Naive thymus-derived CD4-positive, alpha-beta T cell (primary cell): ENCODE measurements at regions not wholly inside any gene's neighbourhood (a gene's known extent, or its start where the extent isn't known, plus 50 kb on each side); places are given as distances from the start of the nearest gene placed in this dataset.

ENCODE experiments used
- ATAC-seq: fragments of 150-1000 bp; cut with Tn5 transposase; 2 replicates; pipeline ENCODE4 v1.10.0; 2021; ENCODE audit warnings: mild to moderate bottlenecking, moderate library complexity
- CTCF ChIA-PET: fragments of 350-600 bp; sonication (Branson Sonifier 250); formaldehyde crosslinking; loops from one replicate; lab custom pipeline; 2021; ENCODE audit warnings: antibody characterized with exemption; lab: Charles Lee
- POLR2A ChIA-PET: fragments of 350-600 bp; sonication (Branson Sonifier 250); formaldehyde crosslinking; loops from one replicate; lab custom pipeline; 2021; ENCODE audit warnings: antibody characterized with exemption, inconsistent platforms; lab: Charles Lee
- DNase-seq, 9 donors: peaks; one replicate each; pipeline versions ENCODE4 v3.0.0 to v3.0.0-alpha.2; 2020 to 2022; ENCODE audit warnings: mixed read lengths in 1 of 9
- H3K27ac ChIP-seq: one replicate; pipeline ENCODE4 v1.7.0; 2013; ENCODE audit warnings: mild to moderate bottlenecking, low read depth, low read length, moderate library complexity
- H3K27me3 ChIP-seq, 2 donors: one replicate each; pipeline ENCODE4 v1.7.0; 2013; ENCODE audit warnings: low read length in 2 of 2, mild to moderate bottlenecking in 2 of 2, moderate library complexity in 2 of 2; ENCODE audit not compliant: control insufficient read depth in 2 of 2, insufficient read depth in 2 of 2
- H3K36me3 ChIP-seq, 3 experiments: 1 replicate in 2 of 3; 2 replicates in 1 of 3; pipeline ENCODE4 v1.7.0; 2013; ENCODE audit warnings: low read length in 3 of 3, mild to moderate bottlenecking in 3 of 3, moderate library complexity in 1 of 3; ENCODE audit not compliant: insufficient read depth in 3 of 3, control insufficient read depth in 2 of 3
- H3K4me1 ChIP-seq, 2 donors: one replicate each; pipeline ENCODE4 v1.7.0; 2013; ENCODE audit warnings: low read length in 2 of 2, mild to moderate bottlenecking in 2 of 2, moderate library complexity in 1 of 2; ENCODE audit not compliant: control insufficient read depth in 2 of 2, insufficient read depth in 2 of 2
- H3K4me3 ChIP-seq: 2 replicates; pipeline ENCODE4 v1.7.0; 2013; ENCODE audit warnings: mild to moderate bottlenecking, low read length
- H3K9me3 ChIP-seq, 3 experiments: 1 replicate in 2 of 3; 2 replicates in 1 of 3; pipeline ENCODE4 v1.7.0; 2013; ENCODE audit warnings: low read length in 3 of 3; ENCODE audit not compliant: control insufficient read depth in 2 of 3
- H3K27ac Mint-ChIP-seq, 9 donors: one replicate each; pipeline ENCODE4 v1.8.0; 2020 to 2022; ENCODE audit warnings: mixed read lengths in 9 of 9, mild to moderate bottlenecking in 8 of 9, moderate library complexity in 5 of 9, inconsistent platforms in 2 of 9
- H3K27me3 Mint-ChIP-seq, 5 donors: one replicate each; pipeline ENCODE4 v1.8.0; 2021 to 2022; ENCODE audit warnings: mixed read lengths in 5 of 5, mild to moderate bottlenecking in 1 of 5
- H3K36me3 Mint-ChIP-seq, 5 donors: one replicate each; pipeline ENCODE4 v1.8.0; 2020 to 2022; ENCODE audit warnings: mixed read lengths in 5 of 5, mild to moderate bottlenecking in 3 of 5, inconsistent platforms in 1 of 5
- H3K4me1 Mint-ChIP-seq, 7 donors: one replicate each; pipeline ENCODE4 v1.8.0; 2020 to 2022; ENCODE audit warnings: mixed read lengths in 7 of 7, mild to moderate bottlenecking in 3 of 7, inconsistent platforms in 1 of 7
- H3K4me3 Mint-ChIP-seq, 10 donors: one replicate each; pipeline ENCODE4 v1.8.0; 2020 to 2022; ENCODE audit warnings: mild to moderate bottlenecking in 10 of 10, mixed read lengths in 10 of 10, moderate library complexity in 6 of 10, inconsistent platforms in 2 of 10
- H3K9me3 Mint-ChIP-seq, 11 donors: one replicate each; pipeline ENCODE4 v1.8.0; 2020 to 2022; ENCODE audit warnings: mixed read lengths in 11 of 11, mild to moderate bottlenecking in 4 of 11, inconsistent platforms in 1 of 11, moderate library complexity in 1 of 11
- intact Hi-C, 2 donors: fragments of 100-400 bp; cut with micrococcal nuclease; formaldehyde crosslinking; loops; one replicate each; pipeline ENCODE4 v1.15.1; 2023

- H3K9me3 ChIP-seq = no peaks in the 10 kb centered on the region
- H3K36me3 ChIP-seq = no peaks in the 10 kb centered on the region
- intact Hi-C loops = no loop called here
- no peaks in the 10 kb centered on the region for H3K36me3 Mint-ChIP-seq
- H3K27ac ChIP-seq = no peak overlapping the region
- no peaks in the 10 kb centered on the region for H3K4me1 Mint-ChIP-seq
- no peak overlapping the region for H3K27ac Mint-ChIP-seq
- H3K4me3 Mint-ChIP-seq = no peak overlapping the region
- ATAC-seq = no peak
- ChIA-PET CTCF (no interaction called here), POLR2A (no interaction called here)
- H3K27me3 ChIP-seq = no peaks in the 10 kb centered on the region
- peaks cover 0 to 8% (median 2%) of the 10 kb centered on the region in 11 donors for H3K9me3 Mint-ChIP-seq
- no peak overlapping the region for H3K4me3 ChIP-seq
- no peaks in the 10 kb centered on the region for H3K4me1 ChIP-seq
- DNase-seq = no peak
- H3K27me3 Mint-ChIP-seq = peaks cover 0 to 6% (median 0%) of the 10 kb centered on the region in 5 donors
Measured at GRCh38 chr5:119789406-119790117, 160.2 kb downstream of the FAM170A start.

DNA sequence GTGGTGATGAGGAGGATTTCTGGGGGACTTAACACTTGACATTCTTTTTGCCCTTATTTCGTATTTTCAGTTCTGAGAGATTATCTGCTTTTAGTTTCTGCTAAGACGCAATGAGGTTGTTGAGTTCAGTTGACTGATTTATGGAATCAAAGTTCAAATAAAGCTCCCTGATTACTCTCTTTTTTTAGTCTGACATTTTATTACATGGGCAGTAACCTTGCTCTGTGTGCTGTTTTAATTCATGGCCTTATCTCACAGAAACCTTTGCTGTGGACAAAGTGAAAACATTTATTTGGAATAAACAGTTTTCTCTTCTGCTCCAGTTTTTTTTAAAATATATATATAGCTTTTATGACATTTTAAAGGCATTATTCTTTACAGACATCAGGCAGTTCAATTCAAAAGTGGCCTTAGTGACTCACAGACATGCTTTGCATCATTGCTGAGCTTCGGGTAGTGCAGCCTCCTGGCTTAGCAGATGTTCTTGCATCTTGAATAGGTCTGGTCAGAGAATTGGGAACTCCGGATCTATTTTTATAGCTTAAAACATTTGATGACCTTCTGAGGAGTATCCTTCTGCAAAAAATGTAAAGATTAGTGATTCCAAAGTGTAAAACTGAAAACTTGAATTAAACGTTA, 162.9 kb downstream of the FAM170A start:
- ChIA-PET CTCF (interaction anchor here (0.6 kb wide), 1 partner anchor 312 kb away, joined by 5 read pairs; no protein-coding TSS in a partner anchor), POLR2A (no interaction called here)
- H3K9me3 ChIP-seq = no peaks in the 10 kb centered on the region
- H3K27ac ChIP-seq = no peak overlapping the region
- H3K4me3 ChIP-seq = no peak overlapping the region
- Mint-ChIP-seq H3K27ac (no peak overlapping the region), H3K9me3 (peaks cover 0 to 8% (median 3%) of the 10 kb centered on the region in 11 donors), H3K36me3 (no peaks in the 10 kb centered on the region), H3K27me3 (peaks cover 0 to 6% (median 0%) of the 10 kb centered on the region in 5 donors), H3K4me1 (no peaks in the 10 kb centered on the region), H3K4me3 (no peak overlapping the region)
- intact Hi-C loops = no loop called here
- no peak for ATAC-seq
- no peaks in the 10 kb centered on the region for H3K36me3 ChIP-seq
- no peaks in the 10 kb centered on the region for H3K27me3 ChIP-seq
- H3K4me1 ChIP-seq = no peaks in the 10 kb centered on the region
- DNase-seq = no peak

GRCh38 chr5:119795768-119796167, 166.4 kb downstream of the FAM170A start:
- no peak overlapping the region for H3K27ac Mint-ChIP-seq
- no peak overlapping the region for H3K4me3 Mint-ChIP-seq
- ATAC-seq (no peak), DNase-seq (no peak)
- Histone ChIP-seq H3K27ac (no peak overlapping the region), H3K9me3 (no peaks in the 10 kb centered on the region), H3K27me3 (no peaks in the 10 kb centered on the region), H3K36me3 (no peaks in the 10 kb centered on the region), H3K4me3 (no peak overlapping the region), H3K4me1 (no peaks in the 10 kb centered on the region)
- H3K9me3 Mint-ChIP-seq = peaks cover 0 to 8% (median 3%) of the 10 kb centered on the region in 11 donors
- ChIA-PET POLR2A (no interaction called here), CTCF (no interaction called here)
- H3K27me3 Mint-ChIP-seq = no peaks in the 10 kb centered on the region
- no peaks in the 10 kb centered on the region for H3K36me3 Mint-ChIP-seq
- intact Hi-C loops = no loop called here
- H3K4me1 Mint-ChIP-seq = no peaks in the 10 kb centered on the region

GRCh38 chr5:119801570-119801969, 172.2 kb downstream of the FAM170A start:
- Histone ChIP-seq H3K27me3 (no peaks in the 10 kb centered on the region), H3K4me3 (no peak overlapping the region), H3K36me3 (no peaks in the 10 kb centered on the region), H3K27ac (no peak overlapping the region), H3K9me3 (no peaks in the 10 kb centered on the region), H3K4me1 (no peaks in the 10 kb centered on the region)
- no peak overlapping the region for H3K27ac Mint-ChIP-seq
- peaks cover 0 to 21% (median 4%) of the 10 kb centered on the region in 11 donors for H3K9me3 Mint-ChIP-seq
- ChIA-PET POLR2A (no interaction called here), CTCF (no interaction called here)
- ATAC-seq (no peak), DNase-seq (no peak)
- intact Hi-C loops = no loop called here
- H3K4me3 Mint-ChIP-seq = no peak overlapping the region
- no peaks in the 10 kb centered on the region for H3K27me3 Mint-ChIP-seq
- H3K4me1 Mint-ChIP-seq = no peaks in the 10 kb centered on the region
- no peaks in the 10 kb centered on the region for H3K36me3 Mint-ChIP-seq

DNA sequence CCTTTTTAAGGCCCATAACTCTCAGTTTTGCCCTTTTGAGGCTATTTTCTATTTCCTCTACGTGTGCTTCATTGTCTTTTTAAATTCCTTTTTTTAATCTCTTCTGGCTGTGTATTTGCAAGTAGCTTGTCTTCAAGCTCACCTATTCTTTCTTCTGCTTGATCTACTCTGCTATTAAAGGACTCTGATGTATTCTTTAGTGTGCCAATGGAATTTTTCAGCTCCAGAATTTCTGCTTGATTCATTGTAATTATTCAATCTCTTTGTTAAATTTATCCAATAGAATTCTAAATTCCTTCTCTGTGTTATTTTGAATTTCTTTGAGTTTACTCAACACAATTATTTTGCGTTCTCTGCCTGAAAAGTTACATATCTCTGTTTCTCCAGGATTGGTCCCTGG, 178.7 kb downstream of the FAM170A start:
- peaks cover 0 to 6% (median 0%) of the 10 kb centered on the region in 5 donors for H3K36me3 Mint-ChIP-seq
- POLR2A ChIA-PET = no interaction called here
- H3K27me3 Mint-ChIP-seq = no peaks in the 10 kb centered on the region
- CTCF ChIA-PET = no interaction called here
- H3K4me1 Mint-ChIP-seq = no peaks in the 10 kb centered on the region
- intact Hi-C loops = no loop called here
- Histone ChIP-seq H3K27ac (no peak overlapping the region), H3K27me3 (no peaks in the 10 kb centered on the region), H3K36me3 (no peaks in the 10 kb centered on the region), H3K4me3 (no peak overlapping the region), H3K4me1 (no peaks in the 10 kb centered on the region), H3K9me3 (peaks cover 0 to 19% (median 0%) of the 10 kb centered on the region in 3 experiments)
- H3K9me3 Mint-ChIP-seq = peaks cover 1 to 25% (median 14%) of the 10 kb centered on the region in 11 donors
- no peak overlapping the region for H3K4me3 Mint-ChIP-seq
- DNase-seq (no peak), ATAC-seq (no peak)
- no peak overlapping the region for H3K27ac Mint-ChIP-seq

GRCh38 chr5:119808474-119808873, 179.1 kb downstream of the FAM170A start:
- H3K36me3 ChIP-seq = no peaks in the 10 kb centered on the region
- no peak overlapping the region for H3K4me3 ChIP-seq
- Mint-ChIP-seq H3K4me1 (no peaks in the 10 kb centered on the region), H3K27ac (no peak overlapping the region), H3K36me3 (peaks cover 0 to 6% (median 0%) of the 10 kb centered on the region in 5 donors), H3K9me3 (peaks cover 3 to 22% (median 14%) of the 10 kb centered on the region in 11 donors), H3K27me3 (no peaks in the 10 kb centered on the region), H3K4me3 (no peak overlapping the region)
- no peaks in the 10 kb centered on the region for H3K27me3 ChIP-seq
- CTCF ChIA-PET = no interaction called here
- intact Hi-C loops = no loop called here
- H3K9me3 ChIP-seq = peaks cover 0 to 19% (median 0%) of the 10 kb centered on the region in 3 experiments
- DNase-seq = no peak
- no peak overlapping the region for H3K27ac ChIP-seq
- H3K4me1 ChIP-seq = no peaks in the 10 kb centered on the region
- no peak for ATAC-seq
- POLR2A ChIA-PET = no interaction called here

GRCh38 chr5:119810217-119810616, 180.9 kb downstream of the FAM170A start:
- Mint-ChIP-seq H3K36me3 (peaks cover 0 to 6% (median 0%) of the 10 kb centered on the region in 5 donors), H3K9me3 (peaks cover 0 to 22% (median 14%) of the 10 kb centered on the region in 11 donors), H3K27me3 (no peaks in the 10 kb centered on the region), H3K4me3 (no peak overlapping the region), H3K27ac (no peak overlapping the region), H3K4me1 (no peaks in the 10 kb centered on the region)
- Histone ChIP-seq H3K4me1 (no peaks in the 10 kb centered on the region), H3K9me3 (peaks cover 0 to 19% (median 0%) of the 10 kb centered on the region in 3 experiments), H3K36me3 (no peaks in the 10 kb centered on the region), H3K27me3 (no peaks in the 10 kb centered on the region), H3K4me3 (no peak overlapping the region), H3K27ac (no peak overlapping the region)
- ATAC-seq (no peak), DNase-seq (no peak)
- ChIA-PET CTCF (no interaction called here), POLR2A (no interaction called here)
- intact Hi-C loops = no loop called here
